K562 (cell line): ENCODE measurements at regions not wholly inside any gene's neighbourhood (a gene's known extent, or its start where the extent isn't known, plus 50 kb on each side); places are given as distances from the start of the nearest gene placed in this dataset.

ENCODE experiments used
- BHLHE40 ChIP-seq: IDR thresholded peaks from 2 replicates; pipeline ENCODE4 v1.6.1; 2011; ENCODE audit warnings: low read length, improper control_type of control experiment
- EZH2 ChIP-seq: IDR thresholded peaks from 2 replicates; pipeline ENCODE4 v1.6.1; 2012; ENCODE audit warnings: low read depth, mild to moderate bottlenecking, inconsistent platforms, low read length, borderline replicate concordance
- THAP7 ChIP-seq: fragments of 250-450 bp; sonication (Bioruptor Pico); IDR thresholded peaks from 2 replicates; pipeline ENCODE4 v1.5.0; 2021
- XRCC5 ChIP-seq: fragments of 200-400 bp; formaldehyde crosslinking; IDR thresholded peaks from 2 replicates; pipeline ENCODE4 v1.6.1; 2017; ENCODE audit warnings: low read depth, mild to moderate bottlenecking, low read length
- YBX1 ChIP-seq: fragments of 450-650 bp; IDR thresholded peaks from 2 replicates; pipeline ENCODE4 v1.7.1; 2016; ENCODE audit warnings: mild to moderate bottlenecking
- TF ChIP-seq, protein P1 (sequence below): fragments of 150-350 bp; conservative IDR thresholded peaks from 2 replicates; pipeline ENCODE4 v1.6.1; 2014; ENCODE audit warnings: low read length
- TF ChIP-seq, protein P2 (sequence below): fragments of 250-450 bp; sonication (Bioruptor Pico); IDR thresholded peaks from 2 replicates; pipeline ENCODE4 v1.5.0; 2022; ENCODE audit warnings: mild to moderate bottlenecking

DNA sequence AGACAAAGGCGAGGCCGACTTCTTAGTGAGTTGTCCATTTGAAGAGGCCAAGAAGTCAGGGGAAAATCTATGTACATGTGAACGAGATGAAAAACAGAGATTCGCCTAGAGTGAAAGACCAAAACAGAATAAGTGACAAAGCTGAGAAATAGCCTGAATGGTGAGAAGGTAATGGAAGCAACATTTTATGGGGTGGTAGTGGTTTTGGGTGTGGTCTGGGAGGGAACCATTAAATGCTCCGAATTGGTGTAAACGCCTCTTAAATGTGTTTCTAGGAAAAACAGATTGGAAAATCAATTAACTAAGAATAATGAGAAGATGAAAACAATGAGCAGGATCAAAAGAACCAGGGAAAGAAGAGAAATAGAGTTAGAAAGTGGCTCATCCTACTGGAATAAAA, 83.8 kb upstream of the MANSC4 start:
- TF ChIP-seq, protein P1, sequence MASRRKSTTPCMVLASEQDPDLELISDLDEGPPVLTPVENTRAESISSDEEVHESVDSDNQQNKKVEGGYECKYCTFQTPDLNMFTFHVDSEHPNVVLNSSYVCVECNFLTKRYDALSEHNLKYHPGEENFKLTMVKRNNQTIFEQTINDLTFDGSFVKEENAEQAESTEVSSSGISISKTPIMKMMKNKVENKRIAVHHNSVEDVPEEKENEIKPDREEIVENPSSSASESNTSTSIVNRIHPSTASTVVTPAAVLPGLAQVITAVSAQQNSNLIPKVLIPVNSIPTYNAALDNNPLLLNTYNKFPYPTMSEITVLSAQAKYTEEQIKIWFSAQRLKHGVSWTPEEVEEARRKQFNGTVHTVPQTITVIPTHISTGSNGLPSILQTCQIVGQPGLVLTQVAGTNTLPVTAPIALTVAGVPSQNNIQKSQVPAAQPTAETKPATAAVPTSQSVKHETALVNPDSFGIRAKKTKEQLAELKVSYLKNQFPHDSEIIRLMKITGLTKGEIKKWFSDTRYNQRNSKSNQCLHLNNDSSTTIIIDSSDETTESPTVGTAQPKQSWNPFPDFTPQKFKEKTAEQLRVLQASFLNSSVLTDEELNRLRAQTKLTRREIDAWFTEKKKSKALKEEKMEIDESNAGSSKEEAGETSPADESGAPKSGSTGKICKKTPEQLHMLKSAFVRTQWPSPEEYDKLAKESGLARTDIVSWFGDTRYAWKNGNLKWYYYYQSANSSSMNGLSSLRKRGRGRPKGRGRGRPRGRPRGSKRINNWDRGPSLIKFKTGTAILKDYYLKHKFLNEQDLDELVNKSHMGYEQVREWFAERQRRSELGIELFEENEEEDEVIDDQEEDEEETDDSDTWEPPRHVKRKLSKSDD, result no peak
- TF ChIP-seq THAP7, result no peak
- no peak for TF ChIP-seq EZH2
- no peak for TF ChIP-seq XRCC5
- TF ChIP-seq BHLHE40, result no peak
- TF ChIP-seq, protein P2, sequence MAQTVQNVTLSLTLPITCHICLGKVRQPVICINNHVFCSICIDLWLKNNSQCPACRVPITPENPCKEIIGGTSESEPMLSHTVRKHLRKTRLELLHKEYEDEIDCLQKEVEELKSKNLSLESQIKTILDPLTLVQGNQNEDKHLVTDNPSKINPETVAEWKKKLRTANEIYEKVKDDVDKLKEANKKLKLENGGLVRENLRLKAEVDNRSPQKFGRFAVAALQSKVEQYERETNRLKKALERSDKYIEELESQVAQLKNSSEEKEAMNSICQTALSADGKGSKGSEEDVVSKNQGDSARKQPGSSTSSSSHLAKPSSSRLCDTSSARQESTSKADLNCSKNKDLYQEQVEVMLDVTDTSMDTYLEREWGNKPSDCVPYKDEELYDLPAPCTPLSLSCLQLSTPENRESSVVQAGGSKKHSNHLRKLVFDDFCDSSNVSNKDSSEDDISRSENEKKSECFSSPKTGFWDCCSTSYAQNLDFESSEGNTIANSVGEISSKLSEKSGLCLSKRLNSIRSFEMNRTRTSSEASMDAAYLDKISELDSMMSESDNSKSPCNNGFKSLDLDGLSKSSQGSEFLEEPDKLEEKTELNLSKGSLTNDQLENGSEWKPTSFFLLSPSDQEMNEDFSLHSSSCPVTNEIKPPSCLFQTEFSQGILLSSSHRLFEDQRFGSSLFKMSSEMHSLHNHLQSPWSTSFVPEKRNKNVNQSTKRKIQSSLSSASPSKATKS (CRISPR knock-in tag), result no peak
- no peak for TF ChIP-seq YBX1
